HUES6 (cell line): ENCODE measurements at regions not wholly inside any gene's neighbourhood (a gene's known extent, or its start where the extent isn't known, plus 50 kb on each side); places are given as distances from the start of the nearest gene placed in this dataset.

Experiments used
- H3K27ac ChIP-seq: 2 replicates; pipeline ENCODE4 v1.7.0; 2013; ENCODE audit warnings: low read depth, mild to moderate bottlenecking, low read length, inconsistent platforms
- H3K27me3 ChIP-seq: 2 replicates; pipeline ENCODE4 v1.6.1; 2013; ENCODE audit warnings: low read length; ENCODE audit not compliant: control insufficient read depth, insufficient read depth
- H3K36me3 ChIP-seq: 2 replicates; pipeline ENCODE4 v1.6.1; 2013; ENCODE audit warnings: low read length; ENCODE audit not compliant: control insufficient read depth, insufficient read depth
- H3K4me1 ChIP-seq: 2 replicates; pipeline ENCODE4 v1.6.1; 2013; ENCODE audit warnings: low read length; ENCODE audit not compliant: control insufficient read depth, insufficient read depth
- H3K4me3 ChIP-seq: 2 replicates; pipeline ENCODE4 v1.5.1; 2013; ENCODE audit warnings: low read depth, low read length
- H3K9ac ChIP-seq: one replicate; pipeline ENCODE4 v1.6.1; 2013; ENCODE audit warnings: mild to moderate bottlenecking, low read length
- H3K9me3 ChIP-seq: 2 replicates; pipeline ENCODE4 v1.6.1; 2013; ENCODE audit warnings: low read depth, low read length; ENCODE audit not compliant: control insufficient read depth, insufficient read depth

DNA sequence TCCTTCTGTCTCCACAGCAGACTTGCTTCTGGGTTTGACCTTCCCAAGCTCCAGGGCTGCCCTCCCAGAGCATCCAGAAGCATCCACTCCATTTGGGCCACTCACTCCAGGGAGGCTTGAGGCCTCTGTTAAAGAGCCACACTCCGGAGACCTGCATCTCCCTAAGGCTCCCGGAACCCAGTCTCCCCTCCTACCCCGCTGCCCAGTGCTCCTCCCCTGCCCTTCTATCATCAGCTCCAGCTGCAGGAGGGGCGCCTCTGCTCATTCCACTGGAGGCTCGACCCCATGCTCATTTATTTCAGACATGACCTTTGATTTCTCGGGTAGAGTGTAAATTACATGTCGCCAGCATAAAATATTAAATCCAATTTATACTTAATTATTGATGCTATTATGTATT, 142.5 kb downstream of the SYF2 start:
- no peaks in the 10 kb centered on the region for H3K36me3 ChIP-seq
- no peak overlapping the region for H3K27ac ChIP-seq
- H3K27me3 ChIP-seq = no peaks in the 10 kb centered on the region
- no peaks in the 10 kb centered on the region for H3K9me3 ChIP-seq
- H3K9ac ChIP-seq = no peak overlapping the region
- H3K4me1 ChIP-seq = peaks cover 3% of the 10 kb centered on the region; the same call in 1 of the 2 replicates
- no peak overlapping the region for H3K4me3 ChIP-seq

DNA sequence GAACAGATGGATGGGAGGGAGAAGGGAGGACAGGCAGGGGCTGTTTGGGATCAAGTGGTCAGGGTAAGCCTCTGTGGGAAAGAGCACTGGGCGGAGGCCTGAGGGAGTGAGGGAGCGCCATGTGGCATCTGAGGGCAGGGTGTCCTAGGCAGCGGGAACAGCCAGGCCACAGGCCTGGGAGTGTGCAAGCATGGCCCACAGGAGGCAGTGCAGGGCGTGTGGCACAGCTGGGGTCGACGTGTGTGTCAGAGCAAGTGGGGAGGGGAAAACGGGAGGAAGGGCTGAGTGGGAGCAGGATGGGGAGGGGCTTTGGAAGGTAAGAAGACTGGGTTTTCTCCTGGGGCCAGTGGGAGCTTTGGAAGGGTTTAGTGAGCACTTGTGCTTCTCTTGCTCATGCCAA, 143.4 kb downstream of the SYF2 start:
- Histone ChIP-seq H3K4me1 (peaks cover 3% of the 10 kb centered on the region; the same call in 1 of the 2 replicates), H3K36me3 (no peaks in the 10 kb centered on the region), H3K27me3 (no peaks in the 10 kb centered on the region), H3K27ac (no peak overlapping the region), H3K9me3 (no peaks in the 10 kb centered on the region), H3K9ac (no peak overlapping the region), H3K4me3 (no peak overlapping the region)

DNA sequence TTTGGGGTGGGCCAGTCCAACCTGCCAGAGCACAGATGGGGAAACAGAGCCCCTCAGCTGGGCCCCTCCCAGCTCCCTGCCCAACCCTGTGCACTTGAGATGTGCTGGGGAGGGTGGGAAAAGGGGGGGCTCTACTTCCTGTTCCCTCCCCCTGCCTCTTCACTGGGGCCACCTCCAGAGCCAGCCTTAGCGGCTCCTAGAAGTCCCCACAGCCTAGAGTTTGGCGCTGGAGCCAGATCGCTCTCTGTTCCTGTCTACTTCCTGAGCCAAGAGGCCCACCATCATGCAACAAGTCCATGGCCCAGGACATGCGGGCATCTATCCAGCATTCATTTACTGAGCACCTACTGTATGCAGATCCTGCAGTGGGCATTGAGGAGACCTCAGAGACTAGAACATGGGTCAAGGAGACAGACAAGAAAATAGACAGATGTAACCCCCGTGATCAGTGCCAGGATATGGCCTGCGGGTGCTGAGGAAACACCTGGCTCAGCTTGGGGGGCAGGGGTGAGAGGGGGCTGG, 144.1 kb downstream of the SYF2 start:
- Histone ChIP-seq H3K9me3 (no peaks in the 10 kb centered on the region), H3K27ac (no peak overlapping the region), H3K36me3 (no peaks in the 10 kb centered on the region), H3K4me1 (peaks cover 3% of the 10 kb centered on the region; the same call in 1 of the 2 replicates), H3K4me3 (no peak overlapping the region), H3K27me3 (no peaks in the 10 kb centered on the region), H3K9ac (no peak overlapping the region)

DNA sequence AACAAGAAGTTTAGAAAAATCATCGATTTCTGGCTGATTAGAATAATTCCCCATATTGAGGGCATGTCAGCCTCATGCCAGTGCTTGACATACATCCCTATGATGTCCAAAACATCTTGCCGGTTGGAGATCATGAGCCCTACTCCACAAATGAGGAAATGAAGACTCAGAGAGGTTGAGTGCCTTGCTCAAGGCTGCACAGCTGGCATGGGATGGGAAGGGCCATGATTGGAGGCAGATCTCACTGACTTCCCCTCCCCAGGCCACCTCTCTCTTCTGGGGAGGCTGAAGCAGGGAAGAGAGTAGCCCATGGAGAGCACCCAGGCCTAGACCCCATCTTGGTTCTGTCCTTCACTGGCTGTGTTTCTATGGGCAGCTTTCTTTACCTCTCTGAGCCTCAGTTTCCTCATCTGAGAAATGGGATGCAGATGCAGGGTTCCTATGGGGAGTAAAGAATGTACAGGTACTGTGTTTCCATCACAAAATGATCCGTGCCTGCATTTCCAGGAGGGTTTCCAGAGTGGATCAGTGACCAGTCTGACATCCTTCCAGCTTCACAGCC, 145.7 kb downstream of the SYF2 start:
- Histone ChIP-seq H3K36me3 (no peaks in the 10 kb centered on the region), H3K27me3 (no peaks in the 10 kb centered on the region), H3K9ac (no peak overlapping the region), H3K4me1 (peaks cover 3% of the 10 kb centered on the region; the same call in 1 of the 2 replicates), H3K9me3 (no peaks in the 10 kb centered on the region), H3K27ac (no peak overlapping the region), H3K4me3 (no peak overlapping the region)

DNA sequence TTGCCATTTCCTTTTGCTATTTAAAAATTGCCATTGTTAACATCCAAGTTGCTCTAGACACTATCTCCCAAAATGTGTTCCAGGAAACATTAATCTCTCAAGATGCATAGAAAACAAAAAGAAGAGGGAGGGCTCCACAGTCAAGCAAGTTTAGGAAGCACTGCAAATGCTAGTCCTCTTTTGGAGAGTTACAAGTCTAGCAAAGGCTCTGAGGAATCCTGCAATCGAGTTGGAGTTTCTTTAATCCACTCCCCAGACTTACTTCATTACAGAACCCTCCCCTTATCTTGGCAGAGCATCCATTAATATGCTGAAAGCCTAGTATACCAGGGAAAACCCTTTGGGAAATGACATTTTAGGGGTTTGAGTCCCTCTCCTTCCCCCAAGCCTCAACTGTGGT, 147.9 kb downstream of the SYF2 start:
- no peaks in the 10 kb centered on the region for H3K9me3 ChIP-seq
- H3K36me3 ChIP-seq = no peaks in the 10 kb centered on the region
- no peaks in the 10 kb centered on the region for H3K4me1 ChIP-seq
- H3K4me3 ChIP-seq = no peak overlapping the region
- H3K27me3 ChIP-seq = no peaks in the 10 kb centered on the region
- H3K27ac ChIP-seq = no peak overlapping the region
- no peak overlapping the region for H3K9ac ChIP-seq

DNA sequence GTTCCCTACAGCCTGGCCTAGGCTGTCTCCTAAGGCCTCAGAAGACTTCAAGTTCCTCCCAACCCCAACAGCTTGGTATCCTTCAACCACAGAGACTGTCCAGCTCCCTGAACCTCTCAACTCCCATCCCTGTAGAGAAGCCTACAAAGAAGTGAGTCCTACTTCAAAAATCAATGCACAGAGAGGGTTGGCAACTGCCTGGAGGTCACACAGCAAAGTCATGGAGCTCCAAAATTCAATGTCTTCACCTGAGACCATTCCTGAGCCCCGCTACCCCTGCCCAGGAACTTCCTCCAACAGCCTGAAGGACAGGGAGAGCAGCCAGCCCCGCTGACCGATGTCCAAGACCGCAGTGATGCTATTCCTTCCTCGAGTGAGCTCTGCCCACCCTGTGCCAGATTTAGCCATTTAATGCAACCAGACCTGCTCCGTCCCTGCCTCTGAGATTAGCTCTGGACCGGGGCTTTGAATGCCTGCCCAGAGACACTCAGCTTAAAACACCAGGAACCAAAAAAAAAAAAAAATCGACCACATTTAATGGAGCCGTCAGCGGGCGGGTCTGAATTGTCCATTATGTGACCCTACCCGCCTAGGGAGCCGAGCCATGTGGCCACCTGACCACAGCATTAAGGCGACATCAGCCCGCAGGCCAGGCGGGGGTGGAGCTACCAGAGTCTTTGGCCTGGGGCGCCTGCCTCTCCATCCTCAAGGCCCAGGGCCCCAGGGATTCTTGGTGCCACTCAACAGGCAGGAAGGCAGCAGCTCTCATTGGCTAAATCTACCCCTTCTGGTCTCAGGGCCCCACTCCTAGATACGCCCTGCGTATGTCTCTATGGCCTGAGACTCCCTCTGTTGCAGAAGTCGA, 148.6 kb downstream of the SYF2 start:
- Histone ChIP-seq H3K9ac (no peak overlapping the region), H3K27ac (no peak overlapping the region), H3K36me3 (no peaks in the 10 kb centered on the region), H3K27me3 (no peaks in the 10 kb centered on the region), H3K4me1 (no peaks in the 10 kb centered on the region), H3K4me3 (no peak overlapping the region), H3K9me3 (no peaks in the 10 kb centered on the region)

DNA sequence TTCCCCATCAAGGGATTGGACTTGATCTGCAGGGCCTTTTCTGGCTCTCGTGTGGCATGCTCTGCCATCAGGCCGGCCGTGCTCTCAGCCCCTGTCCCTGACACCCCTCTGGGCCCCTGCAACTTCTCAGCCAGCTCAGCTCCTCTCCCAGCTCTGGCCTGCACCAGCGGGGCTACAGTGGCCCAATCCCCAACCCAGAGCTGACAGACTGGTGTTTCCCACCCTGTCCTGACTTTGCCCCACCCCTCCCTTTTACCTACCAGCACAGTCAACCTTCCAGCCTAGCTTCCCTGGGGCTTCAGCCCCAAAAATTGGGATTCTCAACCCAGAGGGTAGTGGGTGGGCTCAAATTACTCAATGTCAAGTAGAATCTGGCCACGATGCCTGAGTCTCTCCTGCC, 149.3 kb downstream of the SYF2 start:
- no peak overlapping the region for H3K27ac ChIP-seq
- no peak overlapping the region for H3K4me3 ChIP-seq
- H3K9ac ChIP-seq = no peak overlapping the region
- no peaks in the 10 kb centered on the region for H3K27me3 ChIP-seq
- no peaks in the 10 kb centered on the region for H3K9me3 ChIP-seq
- no peaks in the 10 kb centered on the region for H3K4me1 ChIP-seq
- H3K36me3 ChIP-seq = no peaks in the 10 kb centered on the region

DNA sequence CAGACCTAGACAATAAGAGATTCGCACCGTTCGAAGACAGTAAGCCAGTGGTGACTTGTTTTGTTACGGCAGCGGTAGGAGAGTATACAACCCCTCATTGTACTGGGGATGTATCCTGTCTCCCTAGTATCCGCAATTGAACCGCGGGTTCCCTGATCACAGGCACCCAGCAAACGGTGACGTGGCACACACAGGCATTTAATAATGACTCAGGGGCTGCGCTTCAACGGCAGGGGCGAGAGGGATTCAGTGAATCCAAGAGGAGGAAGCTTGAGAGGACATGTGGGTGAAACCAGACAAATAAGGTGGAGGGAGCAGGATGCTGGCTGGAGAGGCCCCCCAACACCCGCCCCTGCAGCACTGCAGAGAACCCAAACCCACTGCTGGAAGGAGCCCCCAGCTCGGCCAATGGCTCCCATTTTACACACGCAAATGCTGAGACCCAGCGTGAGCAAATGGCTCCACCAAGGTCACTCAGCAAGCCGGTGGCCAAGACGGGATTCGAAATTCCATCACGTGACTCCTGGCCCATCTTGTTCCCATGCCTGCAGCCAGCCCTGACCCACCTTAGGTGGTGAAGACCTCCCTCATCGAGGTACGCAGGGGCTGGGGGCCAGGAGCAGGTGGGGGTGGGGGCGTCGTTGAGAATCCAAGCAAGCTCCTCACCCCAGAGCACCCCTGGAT, 149.9 kb downstream of the SYF2 start:
- Histone ChIP-seq H3K4me3 (no peak overlapping the region), H3K4me1 (no peaks in the 10 kb centered on the region), H3K9ac (no peak overlapping the region), H3K9me3 (peaks cover 4% of the 10 kb centered on the region), H3K36me3 (no peaks in the 10 kb centered on the region), H3K27me3 (no peaks in the 10 kb centered on the region), H3K27ac (no peak overlapping the region)

DNA sequence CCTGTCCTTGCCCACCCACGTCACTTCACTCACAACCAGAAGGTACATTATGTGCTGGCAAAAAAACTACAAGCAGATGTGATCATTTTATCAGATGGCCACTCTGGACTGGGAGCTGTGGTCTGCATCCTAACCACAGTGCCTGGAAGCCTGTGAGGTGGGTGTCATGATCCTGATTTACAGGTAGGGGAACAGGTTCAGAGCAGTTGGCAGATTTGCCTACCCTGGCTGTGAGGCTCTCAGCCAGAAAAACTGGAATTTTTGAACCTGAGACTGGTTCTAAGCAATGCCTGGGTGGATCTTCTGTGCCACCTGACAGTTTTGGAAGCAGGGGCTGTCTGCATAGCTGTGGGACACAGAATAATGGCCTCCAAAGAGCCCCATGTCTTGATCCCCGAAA, 150.8 kb downstream of the SYF2 start:
- Histone ChIP-seq H3K9ac (no peak overlapping the region), H3K27me3 (no peaks in the 10 kb centered on the region), H3K27ac (no peak overlapping the region), H3K36me3 (no peaks in the 10 kb centered on the region), H3K9me3 (peaks cover 9% of the 10 kb centered on the region), H3K4me3 (no peak overlapping the region), H3K4me1 (no peaks in the 10 kb centered on the region)

DNA sequence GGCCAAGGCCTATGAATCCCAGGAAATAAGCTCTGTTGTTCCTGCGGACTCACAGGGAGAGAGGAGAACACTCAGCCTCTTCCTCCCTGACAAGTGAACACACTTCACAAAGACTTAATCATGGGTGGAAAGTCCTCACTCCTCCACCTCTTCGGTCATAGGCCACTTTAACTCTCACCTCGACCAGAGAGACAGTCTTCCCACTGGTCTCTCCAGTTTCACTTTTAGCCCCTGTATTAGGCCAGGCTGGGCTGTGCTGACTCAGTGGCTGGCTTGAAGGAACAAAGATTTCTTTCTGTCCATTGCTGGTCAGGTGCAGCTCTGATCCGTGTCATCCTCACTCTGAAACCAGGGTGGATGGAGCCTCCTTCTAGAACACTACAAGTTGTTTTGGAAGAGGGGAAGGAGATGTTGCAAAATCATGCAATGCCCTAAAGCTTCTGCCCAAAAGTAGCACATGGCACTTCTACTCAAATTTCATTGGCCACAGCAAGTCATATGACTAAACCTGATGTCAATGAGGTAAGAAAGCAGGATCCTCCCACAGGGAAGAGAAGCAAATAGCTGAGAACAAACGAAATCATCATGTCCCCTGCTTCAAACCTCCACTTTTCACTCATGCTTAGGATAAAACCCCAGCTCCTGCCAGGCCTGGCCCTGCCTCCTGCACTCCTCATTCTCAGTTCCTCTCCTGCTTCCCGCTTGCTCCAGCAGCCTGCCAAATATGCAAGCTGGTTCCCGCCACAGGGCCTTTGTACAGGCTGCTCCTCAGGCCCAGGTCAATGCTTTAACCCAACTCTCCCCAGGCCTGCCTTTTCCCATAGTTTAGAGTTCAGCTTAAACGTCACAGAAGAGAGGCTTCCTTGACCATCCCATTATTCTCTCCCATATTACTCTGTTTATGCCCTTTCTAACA, 150.5 kb upstream of the RUNX3 start:
- Histone ChIP-seq H3K9me3 (peaks cover 9% of the 10 kb centered on the region), H3K4me3 (no peak overlapping the region)

More for the DNA sequence above, 150.5 kb upstream of the RUNX3 start:
- no peaks in the 10 kb centered on the region for H3K27me3 ChIP-seq
- H3K27ac ChIP-seq = no peak overlapping the region
- no peaks in the 10 kb centered on the region for H3K36me3 ChIP-seq
- no peaks in the 10 kb centered on the region for H3K4me1 ChIP-seq
- no peak overlapping the region for H3K9ac ChIP-seq
